HG03521 (cell line): ENCODE measurements at regions not wholly inside any gene's neighbourhood (a gene's known extent, or its start where the extent isn't known, plus 50 kb on each side); places are given as distances from the start of the nearest gene placed in this dataset.
"Not testable (repeated sequence)": the region's sequence is repeated elsewhere in the genome, so short reads cannot be mapped to it uniquely, and the experiment has no call there.

Experiments
- ATAC-seq: cut with Tn5 transposase; IDR thresholded peaks from one replicate; pipeline ENCODE4 v1.9.1; 2021; ENCODE audit warnings: mild to moderate bottlenecking, moderate library complexity; ENCODE audit not compliant: unreplicated experiment

DNA sequence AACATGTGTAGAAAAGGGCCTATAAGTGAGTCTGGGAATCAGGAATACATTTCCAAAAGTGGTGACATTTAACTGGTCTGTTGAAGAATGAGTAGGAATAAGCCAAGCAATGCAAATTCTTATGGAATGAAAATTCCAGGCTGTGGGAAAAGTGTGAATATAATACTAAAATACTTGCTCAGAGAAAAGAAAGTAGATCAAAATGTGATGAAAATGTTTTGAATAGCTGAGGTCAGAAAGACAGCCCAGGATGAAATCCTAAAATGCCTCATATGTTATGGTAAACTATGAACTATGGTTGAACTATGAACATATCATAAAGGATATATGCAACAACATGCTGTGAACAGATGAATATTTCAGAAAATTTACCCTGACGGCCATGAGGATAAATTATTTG lies 688.3 kb upstream of the FAT3 start:
- no peak for ATAC-seq

DNA sequence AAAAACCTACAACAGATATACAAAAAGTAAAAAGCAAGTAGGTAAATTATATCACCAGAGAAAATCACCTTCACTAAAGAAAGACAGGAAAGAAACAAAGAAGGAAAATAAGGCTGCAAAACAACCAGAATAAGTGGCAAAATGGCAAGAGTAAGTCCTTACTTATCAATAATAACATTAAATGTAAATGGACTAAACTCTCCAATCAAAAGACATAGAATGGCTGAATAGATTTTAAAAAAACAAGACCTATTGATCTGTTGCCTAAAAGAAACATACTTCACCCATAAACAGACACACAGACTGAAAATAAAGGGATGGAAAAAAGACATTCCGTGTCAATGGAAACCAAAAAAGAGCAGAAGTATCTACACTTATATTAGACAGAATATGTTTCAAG lies 695.7 kb upstream of the FAT3 start:
- no peak for ATAC-seq

DNA sequence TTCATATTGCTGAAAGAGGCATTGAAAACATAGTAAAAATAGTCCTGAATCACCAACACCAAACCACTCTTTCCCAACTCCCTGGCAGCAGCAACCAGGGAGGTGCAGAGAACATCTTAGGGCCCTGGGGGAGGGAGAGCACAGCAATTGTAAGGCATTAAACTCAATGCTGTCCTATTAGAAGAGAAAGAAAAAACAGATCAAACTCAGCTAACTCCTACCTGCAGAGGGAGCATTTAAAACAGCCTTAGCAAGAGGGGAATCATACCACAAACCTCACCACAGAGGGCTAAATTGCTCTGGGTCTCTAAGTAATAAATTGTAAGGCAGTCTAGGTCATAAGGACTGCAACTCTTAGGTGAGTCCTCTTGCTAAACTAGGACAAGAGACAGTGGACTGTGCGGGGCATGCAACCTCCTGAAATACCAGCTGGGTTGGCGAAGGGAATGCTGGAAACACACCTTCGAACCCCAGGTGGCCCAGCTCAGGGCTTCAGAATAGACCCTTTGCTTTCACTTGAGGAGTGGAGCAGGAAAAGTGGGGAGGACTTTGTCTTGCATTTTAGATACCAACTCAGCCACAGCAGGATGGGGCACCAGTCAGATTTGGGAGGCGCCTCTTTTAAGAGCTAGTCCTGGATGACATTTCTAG lies 697.1 kb upstream of the FAT3 start:
- no peak for ATAC-seq

DNA sequence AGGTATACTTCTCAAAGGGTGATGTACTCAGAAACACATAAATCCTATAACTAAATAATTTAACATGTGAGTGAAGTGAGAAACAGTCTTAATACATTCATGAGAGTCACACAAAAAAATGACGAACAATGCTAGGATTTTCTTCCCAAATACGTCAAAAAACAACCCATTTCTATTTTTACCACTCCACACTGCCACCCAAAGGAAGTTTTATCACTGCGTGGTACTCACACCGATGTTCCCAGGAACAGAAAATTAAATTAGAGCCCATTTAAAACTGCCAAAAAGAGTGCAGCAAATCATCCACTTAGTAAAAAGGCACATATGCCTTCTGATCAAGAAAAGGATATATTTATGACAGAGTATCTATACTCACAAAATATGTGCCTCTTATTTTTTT lies 710.9 kb upstream of the FAT3 start:
- no peak for ATAC-seq

DNA sequence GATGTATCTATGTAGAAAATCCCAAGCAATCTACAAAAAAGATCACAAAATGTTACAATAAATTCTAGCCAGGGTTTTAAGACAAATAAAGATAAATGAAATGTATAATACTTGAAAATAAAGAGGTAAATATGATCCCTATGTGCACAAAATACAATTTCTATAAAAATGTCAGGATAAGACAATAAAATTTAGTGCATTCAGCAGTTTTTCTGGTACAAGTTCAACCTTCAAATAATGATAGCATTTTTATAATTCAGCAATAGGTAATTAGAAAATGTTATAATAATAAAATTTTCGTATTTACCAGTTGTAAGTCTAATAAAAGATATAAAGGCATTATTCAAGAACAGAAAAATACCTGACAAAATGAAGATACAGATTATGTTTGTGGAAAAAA lies 726.8 kb upstream of the FAT3 start:
- ATAC-seq: no peak

DNA sequence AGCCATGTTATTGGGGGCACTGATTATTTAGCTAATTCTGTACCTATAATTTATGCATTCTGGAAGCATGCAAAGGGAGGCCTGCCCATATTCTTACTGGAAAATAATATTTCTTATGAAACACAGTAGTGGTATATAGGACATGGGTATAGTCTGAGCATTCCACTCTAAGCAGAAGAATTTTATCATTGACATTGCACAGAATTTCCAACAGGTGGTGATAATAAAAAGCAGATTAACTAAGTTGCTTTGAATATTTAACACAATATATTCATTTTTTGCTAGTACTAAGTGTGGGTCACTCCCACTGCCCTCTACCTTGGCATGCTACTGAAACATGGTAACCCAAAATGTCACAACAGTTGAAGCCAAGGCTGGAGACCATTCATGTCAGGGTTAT lies 728.8 kb upstream of the FAT3 start:
- no peak for ATAC-seq

DNA sequence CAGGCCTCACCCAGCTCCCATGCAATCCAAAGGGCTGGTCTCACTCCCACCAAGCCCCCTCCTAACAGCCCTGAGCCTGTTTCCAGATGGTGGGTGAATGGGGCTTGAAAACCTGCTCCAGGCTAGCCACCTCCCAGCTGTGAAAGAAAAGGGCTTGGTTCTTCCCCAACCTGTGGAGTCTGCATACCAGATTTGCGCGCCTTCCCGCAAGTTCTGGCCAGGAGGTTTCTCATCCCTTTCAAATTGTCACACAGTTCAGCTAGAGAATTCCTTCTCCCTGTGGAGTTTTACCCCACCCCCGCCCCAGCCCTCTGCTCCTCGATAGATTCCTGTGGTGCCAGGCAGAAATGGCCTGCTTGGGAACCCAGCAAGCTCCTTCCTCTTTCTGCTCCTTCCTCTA lies 734.6 kb upstream of the FAT3 start:
- no peak for ATAC-seq

DNA sequence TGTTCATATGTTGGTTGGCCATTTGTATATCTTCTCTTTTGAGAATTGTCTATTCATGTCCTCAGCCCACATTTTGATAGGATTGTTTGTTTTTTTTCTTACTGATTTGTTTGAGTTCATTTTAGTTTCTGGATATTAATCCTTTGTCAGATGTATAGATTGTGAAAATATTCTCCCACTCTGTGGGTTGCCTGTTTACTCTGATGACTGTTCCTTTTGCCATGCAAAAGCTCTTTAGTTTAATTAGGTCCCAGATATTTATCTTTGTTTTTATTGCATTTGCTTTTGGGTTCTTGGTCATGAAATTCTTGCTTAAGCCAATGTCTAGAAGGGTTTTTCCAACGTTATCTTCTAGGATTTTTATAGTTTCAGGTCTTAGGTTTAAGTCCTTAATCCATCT lies 740.7 kb upstream of the FAT3 start:
- ATAC-seq: not testable (repeated sequence)

DNA sequence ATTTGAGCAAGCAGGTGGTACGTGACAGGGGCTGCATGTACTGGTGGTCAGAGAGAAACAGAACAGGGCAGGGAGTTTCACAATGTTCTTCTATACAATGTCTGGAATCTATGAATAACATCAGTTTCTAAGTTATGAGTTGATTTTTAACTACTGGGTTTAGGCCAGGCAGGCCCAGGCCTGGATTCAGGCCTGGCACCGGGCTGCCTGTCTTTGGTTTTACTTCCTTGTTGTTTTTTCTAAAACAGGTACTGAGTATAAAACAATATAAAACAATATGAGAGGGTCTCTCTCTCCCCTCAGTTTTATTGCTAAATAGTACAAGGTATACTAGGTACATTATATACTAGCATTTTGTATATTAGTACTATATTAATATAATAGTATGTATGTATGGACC lies 742.7 kb upstream of the FAT3 start:
- ATAC-seq: not testable (repeated sequence)

DNA sequence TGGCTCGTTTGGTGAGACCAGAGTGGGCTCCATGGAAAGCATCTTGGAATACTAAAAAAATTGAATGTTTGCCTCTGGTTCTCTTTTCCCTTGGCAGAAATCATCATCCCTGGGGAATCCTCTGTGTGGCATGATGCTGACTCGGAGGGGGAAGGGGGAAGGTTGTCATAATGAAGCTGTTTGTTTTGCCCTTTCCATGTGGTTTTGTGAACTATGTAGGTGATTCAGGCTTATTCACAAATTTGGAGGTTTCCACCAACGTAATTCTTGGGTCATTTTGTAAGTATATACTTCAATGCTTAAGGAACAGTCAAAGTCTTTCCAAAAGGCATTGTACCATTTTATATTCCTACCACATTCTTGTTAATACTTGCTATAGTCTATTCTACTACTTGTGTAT lies 754.0 kb upstream of the FAT3 start:
- no peak for ATAC-seq

DNA sequence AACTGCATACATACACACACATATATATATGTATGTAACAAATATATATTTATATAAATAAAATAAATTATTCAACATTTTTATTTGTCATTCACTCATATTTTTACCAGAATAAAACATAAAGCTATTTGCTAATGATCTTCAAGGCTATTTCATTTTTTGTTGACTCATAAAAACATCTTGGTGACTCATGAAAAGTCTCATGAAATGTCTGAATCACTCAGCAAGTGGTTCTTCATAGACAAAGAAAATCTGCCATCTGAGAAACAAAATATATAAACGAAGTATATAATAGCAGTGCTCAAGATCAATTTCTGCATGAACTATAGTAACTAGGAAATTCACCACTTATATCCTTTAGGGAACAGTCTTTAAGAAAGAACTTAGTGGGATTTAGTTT lies 764.8 kb upstream of the FAT3 start:
- no peak for ATAC-seq

DNA sequence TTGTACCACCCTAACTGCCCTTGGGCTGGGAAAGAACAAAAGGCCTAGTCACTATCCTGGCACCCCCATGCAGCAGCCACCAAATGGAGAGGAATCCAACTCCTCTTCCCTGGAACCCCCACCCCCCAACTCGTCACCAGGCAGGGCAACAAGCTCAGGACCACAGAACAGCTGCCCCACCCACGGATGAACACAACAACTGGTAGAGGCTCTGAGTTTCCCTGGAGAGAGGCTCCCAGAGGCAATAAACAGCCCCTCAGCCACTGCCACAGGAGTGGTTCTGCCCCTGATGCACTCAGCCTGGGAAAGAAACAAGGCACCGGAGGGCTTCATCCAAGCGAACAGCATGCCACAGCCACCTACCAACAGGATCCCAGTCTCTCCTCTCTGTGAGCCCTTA lies 778.4 kb upstream of the FAT3 start:
- ATAC-seq: no peak

DNA sequence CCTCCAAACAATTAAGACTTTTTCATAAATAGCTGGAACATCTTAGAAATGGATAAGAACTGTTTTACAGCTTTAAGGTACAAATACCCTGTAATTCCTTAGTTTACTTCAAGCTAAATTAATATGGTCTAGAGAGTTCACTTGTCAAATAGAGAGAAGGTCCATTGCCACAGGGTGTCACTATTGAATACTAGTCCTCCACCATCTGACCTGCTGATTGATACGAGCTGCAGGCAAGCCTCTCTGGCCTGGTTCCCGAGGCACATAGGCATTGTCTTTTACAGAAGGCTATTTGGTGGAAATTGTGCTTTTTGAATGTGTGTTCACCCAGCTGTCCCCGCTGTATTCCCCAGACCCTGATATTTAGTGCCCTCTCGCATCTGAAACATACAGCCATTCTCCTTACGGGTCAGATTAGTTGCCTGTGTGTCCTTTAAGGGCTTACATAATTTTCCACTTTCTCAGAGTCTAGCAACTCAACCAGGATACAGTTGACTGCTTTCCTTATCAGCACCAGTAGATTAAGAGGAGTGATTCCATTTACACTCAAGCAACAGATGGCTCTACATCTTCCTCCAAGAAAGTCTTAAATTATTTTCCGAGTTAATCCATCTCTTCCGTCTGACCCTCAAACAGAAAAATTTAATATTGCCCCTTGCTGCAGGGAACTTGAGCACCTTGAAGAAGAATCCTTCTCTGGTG lies 788.8 kb upstream of the FAT3 start:
- no peak for ATAC-seq

DNA sequence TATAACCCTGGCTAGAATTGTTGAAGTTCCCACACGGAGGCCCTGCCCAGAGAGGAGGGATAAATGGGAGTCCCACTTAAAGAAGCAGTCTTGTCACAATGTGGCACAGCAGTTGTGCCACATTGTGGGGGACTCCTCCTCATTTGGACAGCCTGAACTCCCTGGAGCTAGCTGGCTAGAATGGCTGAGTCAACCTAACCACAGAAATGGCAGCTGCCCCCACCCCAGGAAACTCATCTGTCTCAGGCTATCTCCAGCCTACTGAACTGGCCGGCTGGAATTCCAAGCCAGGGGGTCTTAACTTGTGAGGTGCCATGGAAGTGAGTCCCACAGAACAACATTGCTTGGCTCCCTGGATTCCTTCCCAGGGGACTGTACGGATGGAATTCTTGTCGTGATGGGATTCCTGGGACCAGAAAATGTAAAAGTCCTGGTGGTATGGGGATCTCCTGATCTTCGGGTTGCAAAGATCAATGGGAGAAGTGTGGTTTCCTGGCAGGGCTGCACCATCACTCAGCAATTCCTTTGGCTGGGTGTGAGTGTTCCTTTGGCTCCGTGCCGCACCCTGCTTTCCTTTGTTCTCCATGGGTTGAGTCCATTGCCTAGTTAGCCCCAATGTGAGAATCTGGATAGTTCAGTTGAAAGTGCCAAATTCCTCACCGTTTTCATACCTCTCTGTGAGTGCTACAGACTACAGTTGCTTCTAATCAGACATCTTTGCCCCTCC lies 791.2 kb upstream of the FAT3 start:
- no peak for ATAC-seq

DNA sequence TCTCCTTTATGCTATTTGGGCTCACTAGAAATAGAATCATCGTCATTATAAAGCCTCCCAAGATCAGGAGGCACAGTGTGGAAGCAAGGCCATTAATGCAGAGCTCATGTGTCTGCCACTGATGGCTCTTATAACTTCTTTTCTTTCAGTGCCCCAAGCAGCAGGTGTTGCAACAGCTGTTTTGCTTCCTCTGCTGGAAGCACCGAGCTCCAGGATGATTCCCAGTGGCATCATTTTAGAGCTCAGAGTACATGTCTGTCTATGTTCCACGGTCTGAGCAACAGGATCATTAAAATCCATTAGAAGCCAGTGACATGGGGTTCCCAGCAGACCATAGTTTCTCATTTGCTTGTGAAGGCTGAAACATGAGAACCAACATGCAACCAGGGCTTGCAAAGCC lies 803.0 kb upstream of the FAT3 start:
- ATAC-seq: no peak

DNA sequence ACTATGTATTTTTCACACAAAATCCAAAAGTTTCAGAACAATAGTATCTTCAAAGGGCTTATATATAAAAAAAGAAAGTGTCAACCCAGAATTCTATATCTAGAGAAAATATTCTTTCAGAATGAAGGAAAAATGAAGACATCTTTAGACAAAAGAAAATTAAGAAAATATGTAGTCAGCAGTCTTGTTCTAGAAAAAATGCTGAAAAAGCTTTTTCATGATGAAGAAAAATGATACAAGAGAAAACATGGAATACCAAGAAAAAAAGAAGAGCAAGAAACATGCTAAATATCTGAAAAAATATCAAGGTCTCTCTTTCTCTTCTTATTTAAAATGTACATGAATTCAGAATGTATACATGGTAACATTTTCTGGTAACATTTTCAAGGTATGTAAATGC lies 816.8 kb upstream of the FAT3 start:
- ATAC-seq: no peak

DNA sequence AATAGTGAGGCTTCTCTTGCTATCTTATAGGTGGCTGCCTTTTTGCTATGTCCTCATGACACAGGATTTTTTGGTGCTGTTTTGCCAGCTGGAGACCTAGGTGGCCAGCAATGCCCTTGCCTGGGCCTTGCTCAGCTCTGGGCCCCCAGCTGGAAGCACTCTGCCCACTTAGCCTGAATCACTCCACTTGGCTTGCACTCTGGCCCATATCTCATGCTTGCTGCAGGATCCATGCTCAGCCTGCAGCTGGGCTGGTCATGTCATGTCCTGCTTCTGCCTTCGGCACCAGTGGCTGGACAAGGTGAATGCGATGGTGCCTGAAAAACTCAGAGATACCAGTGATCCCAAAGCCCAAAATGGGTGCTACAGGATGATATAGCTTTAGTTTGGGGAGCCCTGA lies 818.6 kb upstream of the FAT3 start:
- ATAC-seq: no peak

DNA sequence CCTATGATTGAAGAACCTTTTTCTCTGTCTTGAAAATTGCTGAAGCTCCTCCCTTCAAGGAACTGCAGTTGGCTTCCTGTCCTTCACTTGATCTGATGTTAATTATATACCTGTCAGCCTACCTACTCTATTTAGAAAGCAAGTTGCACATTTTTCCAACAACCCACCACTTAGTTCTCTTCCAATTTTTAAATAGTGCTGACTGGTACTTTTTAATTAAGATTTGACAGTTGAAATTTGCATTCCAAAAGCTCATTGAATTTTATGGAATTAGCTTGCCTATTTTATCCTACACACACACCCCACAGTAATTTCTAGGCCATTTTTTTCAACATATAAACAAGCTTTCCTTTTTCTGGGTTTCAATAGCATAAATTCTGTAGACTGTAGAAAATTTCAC lies 820.3 kb upstream of the FAT3 start:
- ATAC-seq: no peak

DNA sequence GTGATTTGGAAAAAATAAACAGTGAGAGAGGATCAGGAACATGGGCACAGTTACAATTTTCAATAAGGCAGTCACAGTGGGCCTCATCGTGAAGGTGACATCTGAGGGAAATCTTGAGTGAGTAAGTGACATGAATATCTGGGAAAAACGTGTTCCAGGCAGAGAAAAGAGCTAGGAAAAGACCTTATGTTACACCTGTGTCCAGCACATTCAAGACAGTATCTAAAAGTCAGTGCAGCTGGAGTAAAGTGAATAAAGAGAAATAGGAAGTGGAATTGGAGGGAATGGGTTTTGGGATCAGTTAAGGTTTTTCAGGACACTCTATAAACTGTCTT lies 827.5 kb upstream of the FAT3 start:
- ATAC-seq: no peak

DNA sequence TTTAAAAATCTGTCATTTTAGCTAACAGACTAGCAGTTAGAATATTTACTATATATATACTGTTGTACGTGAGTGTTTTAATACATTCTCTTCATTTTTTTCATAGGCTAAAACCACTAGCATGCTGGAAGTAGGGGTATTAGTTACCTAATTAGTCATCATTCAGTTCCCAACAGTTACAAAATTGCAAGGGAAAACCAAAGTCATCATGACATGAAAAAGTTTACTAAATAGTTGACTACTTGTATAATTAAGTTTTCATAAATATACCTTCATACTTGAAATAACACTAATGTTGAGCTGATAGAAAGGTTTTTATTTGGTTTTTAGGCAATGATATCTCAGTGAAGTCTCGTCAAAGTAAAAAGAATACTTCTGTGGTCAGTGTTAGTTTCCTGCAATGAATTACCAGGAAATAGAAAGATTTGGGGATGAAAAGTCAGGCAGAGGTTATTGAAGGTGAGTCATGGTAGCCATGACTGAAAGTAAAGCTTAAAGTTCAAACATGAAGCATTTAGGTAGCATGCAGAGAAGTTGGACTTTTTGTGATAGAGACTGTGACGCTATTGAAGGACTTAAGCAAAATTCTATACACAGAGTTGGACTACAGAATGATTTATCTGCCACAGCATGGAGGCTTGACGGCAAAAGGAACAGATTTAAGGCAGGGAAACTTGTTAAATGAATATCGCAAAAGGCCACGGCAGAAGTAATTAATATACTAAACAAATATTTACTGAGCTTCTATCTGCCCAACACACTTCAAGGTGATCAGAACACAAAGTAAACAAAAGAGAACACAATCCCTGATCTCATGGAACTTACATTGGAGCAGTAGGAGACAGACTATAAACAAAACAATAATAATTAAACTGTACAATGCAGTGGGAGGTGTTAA lies 828.1 kb upstream of the FAT3 start:
- no peak for ATAC-seq

DNA sequence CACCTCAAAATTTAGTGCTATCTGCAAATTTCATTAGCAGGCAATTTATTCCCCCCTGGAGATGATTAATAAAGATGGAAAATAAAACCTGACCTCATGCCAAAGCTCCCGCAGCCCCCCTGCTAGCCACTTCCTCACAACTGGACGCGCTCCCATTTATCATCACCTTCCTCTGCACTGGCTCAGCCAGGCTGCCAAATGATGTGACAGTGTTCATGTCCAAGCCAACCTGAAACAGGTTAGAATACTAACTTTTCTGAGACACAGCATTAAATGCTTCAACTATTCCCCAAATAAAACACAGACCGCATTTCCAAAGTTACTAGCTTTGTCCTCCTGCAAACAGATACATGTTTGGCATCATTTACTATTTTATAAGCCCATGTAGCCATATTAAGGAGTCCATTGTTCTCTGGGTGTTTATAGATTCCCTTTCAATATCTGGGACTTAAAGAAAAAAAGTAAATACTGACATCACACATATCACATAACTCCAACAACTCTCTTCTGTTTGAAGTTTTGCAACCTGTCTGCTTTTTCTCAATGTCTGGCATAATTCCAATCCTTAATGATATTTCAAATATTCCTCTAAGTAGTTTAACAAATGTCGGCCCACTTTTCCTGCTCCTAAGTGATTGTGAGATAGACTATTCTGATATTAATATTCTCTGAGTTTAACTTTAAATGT lies 829.7 kb upstream of the FAT3 start:
- no peak for ATAC-seq
